A673 (cell line): ENCODE measurements at regions not wholly inside any gene's neighbourhood (a gene's known extent, or its start where the extent isn't known, plus 50 kb on each side); places are given as distances from the start of the nearest gene placed in this dataset.

Source experiments
- BruUV-seq: library from RNA; stranded (reverse); fragments of 400-500 nt; replicated peaks from 2 replicates; lab custom pipeline; 2021; lab: Mats Ljungman, UMichigan
- CTCF ChIA-PET: fragments of 300-600 bp; sonication (Branson Sonifier 250); formaldehyde crosslinking; loops from one replicate; lab custom pipeline; 2022; ENCODE audit warnings: antibody characterized with exemption; lab: Charles Lee
- POLR2A ChIA-PET: fragments of 300-600 bp; sonication (Branson Sonifier 250); formaldehyde crosslinking; loops from one replicate; lab custom pipeline; 2022; ENCODE audit warnings: antibody characterized with exemption; ENCODE audit not compliant: low non-redundant PET; lab: Charles Lee
- DNase-seq: peaks from one replicate; pipeline ENCODE4 v3.0.0-alpha.2; 2015; ENCODE audit warnings: low spot score
- H3K27ac ChIP-seq: fragments of 200-600 bp; sonication (generic); 2 replicates; pipeline ENCODE4 v1.5.1; 2016; ENCODE audit warnings: mixed run types, low read depth, mild to moderate bottlenecking, mixed read lengths, antibody characterized with exemption, low read length; ENCODE audit not compliant: poor library complexity, severe bottlenecking
- H3K27me3 ChIP-seq: fragments of 200-600 bp; sonication (generic); replicated peaks from 2 replicates; pipeline ENCODE4 v1.6.1; 2017; ENCODE audit warnings: mixed run types, low read depth, mild to moderate bottlenecking, mixed read lengths, antibody characterized with exemption, low read length; ENCODE audit not compliant: insufficient read depth, poor library complexity
- H3K36me3 ChIP-seq: fragments of 200-600 bp; sonication (generic); 2 replicates; pipeline ENCODE4 v1.6.1; 2016; ENCODE audit warnings: mixed run types, mild to moderate bottlenecking, mixed read lengths, antibody characterized with exemption, low read length; ENCODE audit not compliant: insufficient read depth, poor library complexity, severe bottlenecking
- H3K4me1 ChIP-seq: fragments of 200-600 bp; sonication (generic); 2 replicates; pipeline ENCODE4 v1.6.1; 2017; ENCODE audit warnings: mixed run types, mild to moderate bottlenecking, mixed read lengths, antibody characterized with exemption, low read length; ENCODE audit not compliant: insufficient read depth, poor library complexity, severe bottlenecking
- H3K4me3 ChIP-seq: fragments of 200-600 bp; sonication (generic); 2 replicates; pipeline ENCODE4 v1.5.1; 2016; ENCODE audit warnings: low read depth, mixed run types, mild to moderate bottlenecking, mixed read lengths, low read length; ENCODE audit not compliant: poor library complexity, severe bottlenecking
- H3K9me3 ChIP-seq: fragments of 200-600 bp; sonication (generic); 2 replicates; pipeline ENCODE4 v1.6.1; 2016; ENCODE audit warnings: mixed run types, low read depth, mild to moderate bottlenecking, mixed read lengths, antibody characterized with exemption, low read length; ENCODE audit not compliant: poor library complexity, severe bottlenecking
- EZH2 ChIP-seq: fragments of 200-600 bp; sonication (generic); IDR thresholded peaks from 2 replicates; pipeline ENCODE4 v1.6.1; 2017; ENCODE audit warnings: borderline replicate concordance, low read depth, mild to moderate bottlenecking, mixed read lengths, antibody characterized with exemption, low read length; ENCODE audit not compliant: poor library complexity, severe bottlenecking
- intact Hi-C: fragments of 100-400 bp; cut with micrococcal nuclease; formaldehyde crosslinking; loops from one replicate; pipeline ENCODE4 v1.10.0; 2022; ENCODE audit not compliant: unreplicated experiment
- TF ChIP-seq, protein P1 (sequence below): fragments of 300-800, 200-600 bp; sonication (generic); conservative IDR thresholded peaks from 2 replicates; pipeline ENCODE4 v1.5.1; 2017; ENCODE audit warnings: low read depth, mild to moderate bottlenecking, antibody characterized with exemption, low read length, moderate library complexity, mixed read lengths

DNA sequence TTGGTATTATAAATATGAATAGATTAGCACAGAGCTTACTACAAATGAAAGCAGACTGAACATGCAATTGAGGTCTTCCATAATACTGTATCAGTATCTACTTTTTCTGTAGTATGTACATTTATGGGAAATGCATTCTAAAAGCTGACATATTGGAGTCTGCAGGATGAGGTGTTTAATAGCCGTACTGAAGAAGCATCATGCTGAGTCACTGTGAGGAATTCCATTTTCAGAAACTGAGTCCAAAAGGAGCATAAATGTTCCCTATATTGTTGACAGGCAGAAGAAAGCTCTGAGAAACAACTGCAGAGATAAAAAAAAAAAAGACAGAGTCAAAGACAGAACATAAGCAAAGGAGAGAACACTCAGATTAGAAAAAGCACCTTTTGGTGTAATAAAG, 366.7 kb upstream of the SPHKAP start:
- Histone ChIP-seq H3K27me3 (no peaks in the 10 kb centered on the region), H3K4me1 (no peaks in the 10 kb centered on the region), H3K4me3 (no peak overlapping the region), H3K9me3 (no peaks in the 10 kb centered on the region), H3K36me3 (no peaks in the 10 kb centered on the region), H3K27ac (no peak overlapping the region)
- BruUV-seq: no TSS peak
- intact Hi-C loops: no loop called here
- ChIA-PET POLR2A (no interaction called here), CTCF (no interaction called here)
- DNase-seq: no peak
- TF ChIP-seq, protein P1, sequence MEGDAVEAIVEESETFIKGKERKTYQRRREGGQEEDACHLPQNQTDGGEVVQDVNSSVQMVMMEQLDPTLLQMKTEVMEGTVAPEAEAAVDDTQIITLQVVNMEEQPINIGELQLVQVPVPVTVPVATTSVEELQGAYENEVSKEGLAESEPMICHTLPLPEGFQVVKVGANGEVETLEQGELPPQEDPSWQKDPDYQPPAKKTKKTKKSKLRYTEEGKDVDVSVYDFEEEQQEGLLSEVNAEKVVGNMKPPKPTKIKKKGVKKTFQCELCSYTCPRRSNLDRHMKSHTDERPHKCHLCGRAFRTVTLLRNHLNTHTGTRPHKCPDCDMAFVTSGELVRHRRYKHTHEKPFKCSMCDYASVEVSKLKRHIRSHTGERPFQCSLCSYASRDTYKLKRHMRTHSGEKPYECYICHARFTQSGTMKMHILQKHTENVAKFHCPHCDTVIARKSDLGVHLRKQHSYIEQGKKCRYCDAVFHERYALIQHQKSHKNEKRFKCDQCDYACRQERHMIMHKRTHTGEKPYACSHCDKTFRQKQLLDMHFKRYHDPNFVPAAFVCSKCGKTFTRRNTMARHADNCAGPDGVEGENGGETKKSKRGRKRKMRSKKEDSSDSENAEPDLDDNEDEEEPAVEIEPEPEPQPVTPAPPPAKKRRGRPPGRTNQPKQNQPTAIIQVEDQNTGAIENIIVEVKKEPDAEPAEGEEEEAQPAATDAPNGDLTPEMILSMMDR: no peak
- no peak for TF ChIP-seq EZH2

DNA sequence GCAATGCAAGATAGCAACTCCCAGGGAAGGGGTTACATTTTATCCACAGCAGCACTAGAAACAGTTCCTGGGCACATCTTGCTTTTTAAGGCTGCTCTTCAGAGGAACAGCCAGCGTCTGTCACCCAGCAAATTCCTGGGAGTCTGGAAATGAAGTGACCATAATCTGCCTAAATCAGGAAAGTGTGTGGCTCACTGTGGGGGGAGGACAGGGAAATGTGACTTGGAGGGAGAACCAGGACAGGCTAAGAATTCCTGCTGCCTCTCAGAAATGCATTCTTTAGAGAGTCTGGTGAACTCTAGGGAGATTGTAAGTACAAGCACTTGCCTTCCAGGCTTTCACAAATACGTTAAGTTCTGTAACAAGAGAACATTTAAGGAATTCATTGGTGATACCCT, 364.3 kb upstream of the SPHKAP start:
- Histone ChIP-seq H3K4me1 (no peaks in the 10 kb centered on the region), H3K27me3 (no peaks in the 10 kb centered on the region), H3K4me3 (no peak overlapping the region), H3K27ac (no peak overlapping the region), H3K9me3 (no peaks in the 10 kb centered on the region), H3K36me3 (no peaks in the 10 kb centered on the region)
- intact Hi-C loops: no loop called here
- CTCF ChIA-PET: no interaction called here
- no peak for DNase-seq
- TF ChIP-seq, protein P1: no peak
- TF ChIP-seq EZH2: no peak
- no TSS peak for BruUV-seq
- POLR2A ChIA-PET: no interaction called here

- Histone ChIP-seq H3K27ac (no peak overlapping the region), H3K36me3 (no peaks in the 10 kb centered on the region), H3K4me3 (no peak overlapping the region), H3K27me3 (no peaks in the 10 kb centered on the region), H3K4me1 (no peaks in the 10 kb centered on the region), H3K9me3 (no peaks in the 10 kb centered on the region)
- no peak for TF ChIP-seq EZH2
- TF ChIP-seq, protein P1: no peak
- DNase-seq: no peak
- CTCF ChIA-PET: no interaction called here
- intact Hi-C loops: no loop called here
- POLR2A ChIA-PET: no interaction called here
- no TSS peak for BruUV-seq
These were observed 363.7 kb upstream of the SPHKAP start for GRCh38 chr2:228545041-228545747.
